ENCODE measurements at regions not wholly inside any gene's neighbourhood (a gene's known extent, or its start where the extent isn't known, plus 50 kb on each side); places are given as distances from the start of the nearest gene placed in this dataset.

GRCh38 chr12:124147027-124147426 lies 147.9 kb upstream of the RFLNA start:
- TF ChIP-seq ZC3H10 (CRISPR knock-in tag; IDR thresholded peaks at IDR 0.05) (no peak), CSDC2 (CRISPR knock-in tag; IDR thresholded peaks at IDR 0.05) (no peak), ZFP3 (CRISPR knock-in tag; IDR thresholded peaks at IDR 0.05) (no peak), TCF4 (CRISPR knock-in tag; IDR thresholded peaks at IDR 0.05; ENCODE audit: borderline replicate concordance) (no peak)
- TF ChIP-seq, protein P1, sequence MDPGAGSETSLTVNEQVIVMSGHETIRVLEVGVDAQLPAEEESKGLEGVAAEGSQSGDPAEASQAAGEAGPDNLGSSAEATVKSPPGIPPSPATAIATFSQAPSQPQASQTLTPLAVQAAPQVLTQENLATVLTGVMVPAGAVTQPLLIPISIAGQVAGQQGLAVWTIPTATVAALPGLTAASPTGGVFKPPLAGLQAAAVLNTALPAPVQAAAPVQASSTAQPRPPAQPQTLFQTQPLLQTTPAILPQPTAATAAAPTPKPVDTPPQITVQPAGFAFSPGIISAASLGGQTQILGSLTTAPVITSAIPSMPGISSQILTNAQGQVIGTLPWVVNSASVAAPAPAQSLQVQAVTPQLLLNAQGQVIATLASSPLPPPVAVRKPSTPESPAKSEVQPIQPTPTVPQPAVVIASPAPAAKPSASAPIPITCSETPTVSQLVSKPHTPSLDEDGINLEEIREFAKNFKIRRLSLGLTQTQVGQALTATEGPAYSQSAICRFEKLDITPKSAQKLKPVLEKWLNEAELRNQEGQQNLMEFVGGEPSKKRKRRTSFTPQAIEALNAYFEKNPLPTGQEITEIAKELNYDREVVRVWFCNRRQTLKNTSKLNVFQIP (CRISPR knock-in tag; IDR thresholded peaks at IDR 0.05; ENCODE audit: borderline replicate concordance, low read depth) = no peak

All from SK-N-SH treated with all-trans-retinoic acid at 6 μM for 48 hours (cell line).